H9 (cell line): ENCODE measurements at regions not wholly inside any gene's neighbourhood (a gene's known extent, or its start where the extent isn't known, plus 50 kb on each side); places are given as distances from the start of the nearest gene placed in this dataset.

Experiments used
- DNase-seq: peaks from one replicate; pipeline ENCODE4 v3.0.0-alpha.2; 2017
- H2AFZ ChIP-seq: one replicate; pipeline ENCODE4 v1.6.1; 2013; ENCODE audit warnings: mild to moderate bottlenecking, low read length, control low read depth, moderate library complexity
- H2AK5ac ChIP-seq: 2 replicates; pipeline ENCODE4 v1.6.1; 2013; ENCODE audit warnings: low read length, control low read depth, mixed read lengths; ENCODE audit not compliant: insufficient read length
- H2BK120ac ChIP-seq: one replicate; pipeline ENCODE4 v1.6.1; 2013; ENCODE audit warnings: low read depth, mild to moderate bottlenecking, low read length, control low read depth, inconsistent platforms; ENCODE audit not compliant: poor library complexity, severe bottlenecking
- H2BK12ac ChIP-seq: 2 replicates; pipeline ENCODE4 v1.6.1; 2013; ENCODE audit warnings: low read length, control low read depth, mixed read lengths, low read depth; ENCODE audit not compliant: insufficient read length
- H2BK15ac ChIP-seq: 2 replicates; pipeline ENCODE4 v1.6.1; 2013; ENCODE audit warnings: low read depth, low read length, control low read depth
- H2BK20ac ChIP-seq: one replicate; pipeline ENCODE4 v1.6.1; 2013; ENCODE audit warnings: low read depth, mild to moderate bottlenecking, low read length, control low read depth, inconsistent platforms; ENCODE audit not compliant: poor library complexity, severe bottlenecking
- H2BK5ac ChIP-seq: 2 replicates; pipeline ENCODE4 v1.6.1; 2013; ENCODE audit warnings: low read length, control low read depth, mixed read lengths; ENCODE audit not compliant: insufficient read length
- H3K14ac ChIP-seq: 2 replicates; pipeline ENCODE4 v1.6.1; 2013; ENCODE audit warnings: low read length, control low read depth; ENCODE audit not compliant: insufficient read depth
- H3K18ac ChIP-seq: 2 replicates; pipeline ENCODE4 v1.6.1; 2013; ENCODE audit warnings: low read depth, mild to moderate bottlenecking, mixed read lengths, low read length, control low read depth; ENCODE audit not compliant: insufficient read length
- H3K23ac ChIP-seq: 2 replicates; pipeline ENCODE4 v1.6.1; 2013; ENCODE audit warnings: low read length, control low read depth, mixed read lengths, low read depth; ENCODE audit not compliant: insufficient read length
- H3K23me2 ChIP-seq: 2 replicates; pipeline ENCODE4 v1.6.1; 2013; ENCODE audit warnings: low read depth, mild to moderate bottlenecking, mixed read lengths, low read length, control low read depth; ENCODE audit not compliant: insufficient read length, poor library complexity, severe bottlenecking
- H3K27ac ChIP-seq: 2 replicates; pipeline ENCODE4 v1.5.1; 2013; ENCODE audit warnings: low read length, control low read depth, mixed read lengths, low read depth; ENCODE audit not compliant: insufficient read length
- H3K27me3 ChIP-seq: 2 replicates; pipeline ENCODE4 v1.6.1; 2013; ENCODE audit warnings: low read length, control low read depth, inconsistent platforms; ENCODE audit not compliant: insufficient read depth
- H3K4ac ChIP-seq: 2 replicates; pipeline ENCODE4 v1.6.1; 2013; ENCODE audit warnings: low read depth, mild to moderate bottlenecking, control low read depth, inconsistent platforms, low read length, moderate library complexity
- H3K4me1 ChIP-seq: 2 replicates; pipeline ENCODE4 v1.6.1; 2013; ENCODE audit warnings: low read length, control low read depth, inconsistent platforms; ENCODE audit not compliant: insufficient read depth
- H3K4me2 ChIP-seq: 2 replicates; pipeline ENCODE4 v1.6.1; 2013; ENCODE audit warnings: low read length, control low read depth, mixed read lengths; ENCODE audit not compliant: insufficient read length, insufficient read depth
- H3K56ac ChIP-seq: 2 replicates; pipeline ENCODE4 v1.6.1; 2013; ENCODE audit warnings: low read depth, mild to moderate bottlenecking, mixed read lengths, low read length, control low read depth; ENCODE audit not compliant: insufficient read length
- H3K79me1 ChIP-seq: 2 replicates; pipeline ENCODE4 v1.6.1; 2013; ENCODE audit warnings: low read depth, mild to moderate bottlenecking, moderate library complexity, low read length, control low read depth, inconsistent platforms; ENCODE audit not compliant: insufficient read depth, poor library complexity, severe bottlenecking
- H3K79me2 ChIP-seq: 2 replicates; pipeline ENCODE4 v1.6.1; 2013; ENCODE audit warnings: low read length, control low read depth, inconsistent platforms; ENCODE audit not compliant: insufficient read depth
- H3K9ac ChIP-seq: 2 replicates; pipeline ENCODE4 v1.6.1; 2013; ENCODE audit warnings: low read length, control low read depth, mixed read lengths; ENCODE audit not compliant: insufficient read length; ENCODE audit errors: extremely low read depth
- H3K9me3 ChIP-seq: one replicate; pipeline ENCODE4 v1.6.1; 2013; ENCODE audit warnings: low read depth, low read length, inconsistent platforms; ENCODE audit not compliant: control insufficient read depth
- H3T11ph ChIP-seq: one replicate; pipeline ENCODE4 v1.6.1; 2013; ENCODE audit warnings: mild to moderate bottlenecking, low read length, control low read depth, inconsistent platforms
- H4K20me1 ChIP-seq: one replicate; pipeline ENCODE4 v1.6.1; 2013; ENCODE audit not compliant: control insufficient read depth, insufficient read length, insufficient read depth
- H4K5ac ChIP-seq: 2 replicates; pipeline ENCODE4 v1.6.1; 2013; ENCODE audit warnings: low read depth, mild to moderate bottlenecking, mixed read lengths, low read length, control low read depth; ENCODE audit not compliant: insufficient read length
- H4K8ac ChIP-seq: replicated peaks from 2 replicates; pipeline ENCODE4 v1.6.1; 2013; ENCODE audit warnings: low read length, control low read depth, mixed read lengths, low read depth; ENCODE audit not compliant: insufficient read length
- H4K91ac ChIP-seq: 2 replicates; pipeline ENCODE4 v1.6.1; 2013; ENCODE audit warnings: low read depth, mild to moderate bottlenecking, moderate library complexity, mixed read lengths, low read length, control low read depth; ENCODE audit not compliant: insufficient read length
- H3K27ac Mint-ChIP-seq, 3 experiments: 2 replicates in 2 of 3; 3 replicates in 1 of 3; pipeline ENCODE4 v1.8.0; 2020 to 2021; ENCODE audit warnings: mixed read lengths in 3 of 3, mild to moderate bottlenecking in 1 of 3, moderate library complexity in 1 of 3
- H3K27me3 Mint-ChIP-seq: 2 replicates; pipeline ENCODE4 v1.8.0; 2021; ENCODE audit warnings: low read depth, mild to moderate bottlenecking, moderate library complexity, mixed read lengths
- H3K36me3 Mint-ChIP-seq, 3 experiments: 2 replicates in 2 of 3; 3 replicates in 1 of 3; pipeline ENCODE4 v1.8.0; 2020 to 2021; ENCODE audit warnings: low read depth in 3 of 3, mixed read lengths in 3 of 3; ENCODE audit not compliant: insufficient read depth in 1 of 3
- H3K4me1 Mint-ChIP-seq, 2 experiments: 2 replicates each; pipeline ENCODE4 v1.8.0; 2020; ENCODE audit warnings: mixed read lengths in 2 of 2
- H3K4me3 Mint-ChIP-seq, 2 experiments: 2 replicates in 1 of 2; 3 replicates in 1 of 2; pipeline ENCODE4 v1.8.0; 2020 to 2021; ENCODE audit warnings: mild to moderate bottlenecking in 2 of 2, mixed read lengths in 2 of 2, moderate library complexity in 1 of 2
- H3K9me3 Mint-ChIP-seq, 2 experiments: 2 replicates in 1 of 2; 3 replicates in 1 of 2; pipeline ENCODE4 v1.8.0; 2020; ENCODE audit warnings: mild to moderate bottlenecking in 2 of 2, mixed read lengths in 2 of 2, moderate library complexity in 1 of 2
- WGBS: extraction: QIAGEN DNeasy Blood & Tissue Kit; methylation state at CpG from one replicate; pipeline ENCODE4 v1.1.7; 2013; ENCODE audit warnings: missing lambda C conversion rate, low lambda C conversion rate, mixed read lengths; ENCODE audit not compliant: insufficient read length; ENCODE audit errors: extremely low coverage; 5-methylcytosine and 5-hydroxymethylcytosine counted together
- TF ChIP-seq, protein P1 (sequence below): fragments of 200-600 bp; sonication (generic); conservative IDR thresholded peaks from 3 replicates; pipeline ENCODE4 v1.8.0; 2021; ENCODE audit warnings: antibody characterized with exemption, mild to moderate bottlenecking

DNA sequence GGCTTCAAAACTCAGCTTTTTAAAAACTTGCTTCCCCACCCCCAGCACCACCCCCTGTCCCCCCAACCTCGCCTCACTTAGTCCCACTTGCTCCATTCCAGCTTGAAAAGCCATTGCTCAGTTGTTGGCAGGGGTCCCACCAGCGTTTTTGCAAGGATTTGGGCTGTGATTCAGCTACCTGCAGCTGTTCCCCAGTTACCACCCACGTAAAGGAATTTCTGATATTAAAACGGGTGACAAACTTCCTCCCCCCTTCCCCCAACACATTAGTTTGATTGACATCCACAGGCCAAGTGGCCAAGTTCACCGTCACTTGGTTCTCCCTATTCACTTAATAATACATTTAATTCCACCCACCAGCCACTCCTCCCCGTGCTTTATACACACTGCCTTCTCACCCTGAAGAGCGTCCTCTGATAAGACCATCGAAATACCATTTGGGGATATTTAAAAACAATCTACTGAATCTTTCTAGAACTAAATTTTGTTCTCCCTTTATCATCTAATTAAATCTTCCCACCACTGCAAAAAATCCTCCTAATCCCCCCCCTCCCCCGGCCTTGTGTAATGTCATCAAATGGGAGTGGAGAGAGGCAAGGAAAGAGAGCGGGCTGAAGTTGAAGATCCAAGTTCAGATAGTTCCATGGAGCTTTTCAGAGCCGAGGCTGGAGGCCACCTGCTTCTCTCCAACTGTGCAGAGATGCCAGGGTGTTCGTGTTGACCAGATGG, 55.1 kb downstream of the SOX9 start:
- Histone ChIP-seq H3K23me2 (peaks cover 3% of the 10 kb centered on the region), H2BK15ac (no peak overlapping the region), H2AK5ac (no peak overlapping the region), H2AFZ (no peak overlapping the region), H3K4me2 (no peak overlapping the region), H3K56ac (no peak overlapping the region), H3K18ac (no peak overlapping the region), H3K79me1 (no peaks in the 10 kb centered on the region), H3K9me3 (no peaks in the 10 kb centered on the region), H3K4ac (no peak overlapping the region), H4K5ac (no peak overlapping the region), H2BK120ac (no peak overlapping the region), H3K4me1 (peaks cover 6% of the 10 kb centered on the region; the same call in 1 of the 2 replicates), H4K8ac (no peak overlapping the region), H2BK5ac (no peak overlapping the region), H2BK12ac (no peak overlapping the region), H3K27ac (no peak overlapping the region), H4K91ac (no peak overlapping the region), H3K23ac (no peak overlapping the region), H3K27me3 (no peaks in the 10 kb centered on the region), H3K9ac (no peak overlapping the region), H4K20me1 (no peaks in the 10 kb centered on the region), H3K14ac (no peak overlapping the region), H3T11ph (no peak overlapping the region), H2BK20ac (no peak overlapping the region), H3K79me2 (no peaks in the 10 kb centered on the region)
- Mint-ChIP-seq H3K4me1 (peaks cover 35 to 47% of the 10 kb centered on the region in 2 experiments), H3K36me3 (no peaks in the 10 kb centered on the region), H3K27ac (peak overlapping the region in 1 of 3 experiments; percentile 40; a peak in 2 of 7 replicates), H3K9me3 (no peaks in the 10 kb centered on the region), H3K4me3 (no peak overlapping the region), H3K27me3 (no peaks in the 10 kb centered on the region; the same call in 1 of the 2 replicates)
- 100% methylated on average over 1 of the region's 12 CpGs for WGBS
- TF ChIP-seq, protein P1, sequence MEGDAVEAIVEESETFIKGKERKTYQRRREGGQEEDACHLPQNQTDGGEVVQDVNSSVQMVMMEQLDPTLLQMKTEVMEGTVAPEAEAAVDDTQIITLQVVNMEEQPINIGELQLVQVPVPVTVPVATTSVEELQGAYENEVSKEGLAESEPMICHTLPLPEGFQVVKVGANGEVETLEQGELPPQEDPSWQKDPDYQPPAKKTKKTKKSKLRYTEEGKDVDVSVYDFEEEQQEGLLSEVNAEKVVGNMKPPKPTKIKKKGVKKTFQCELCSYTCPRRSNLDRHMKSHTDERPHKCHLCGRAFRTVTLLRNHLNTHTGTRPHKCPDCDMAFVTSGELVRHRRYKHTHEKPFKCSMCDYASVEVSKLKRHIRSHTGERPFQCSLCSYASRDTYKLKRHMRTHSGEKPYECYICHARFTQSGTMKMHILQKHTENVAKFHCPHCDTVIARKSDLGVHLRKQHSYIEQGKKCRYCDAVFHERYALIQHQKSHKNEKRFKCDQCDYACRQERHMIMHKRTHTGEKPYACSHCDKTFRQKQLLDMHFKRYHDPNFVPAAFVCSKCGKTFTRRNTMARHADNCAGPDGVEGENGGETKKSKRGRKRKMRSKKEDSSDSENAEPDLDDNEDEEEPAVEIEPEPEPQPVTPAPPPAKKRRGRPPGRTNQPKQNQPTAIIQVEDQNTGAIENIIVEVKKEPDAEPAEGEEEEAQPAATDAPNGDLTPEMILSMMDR: no peak
- DNase-seq: no peak
